ENCODE measurements at regions not wholly inside any gene's neighbourhood (a gene's known extent, or its start where the extent isn't known, plus 50 kb on each side); places are given as distances from the start of the nearest gene placed in this dataset.

- 0% methylated on average over 1 of the region's 1 CpG for WGBS (ENCODE audit: insufficient coverage, low coverage, missing lambda C conversion rate)
- Histone ChIP-seq H3K27me3 (ENCODE audit: control insufficient read depth in 2 of 2, insufficient read depth in 2 of 2, low read length in 2 of 2) (no peaks in the 10 kb centered on the region), H3K9ac (ENCODE audit: insufficient read depth in 1 of 2, low read depth in 2 of 2, low read length in 2 of 2) (no peak overlapping the region), H2AFZ (ENCODE audit: low read depth, low read length) (no peak overlapping the region), H3K9me1 (ENCODE audit: control insufficient read depth, insufficient read depth, low read length) (no peaks in the 10 kb centered on the region), H3K36me3 (ENCODE audit: control insufficient read depth, insufficient read depth, low read length) (no peaks in the 10 kb centered on the region), H3K4me3 (no peak overlapping the region), H4K20me1 (replicated peaks; ENCODE audit: control insufficient read depth, insufficient read depth, low read length) (no peaks in the 10 kb centered on the region), H3K9me3 (replicated peaks; ENCODE audit: control insufficient read depth, insufficient read depth, low read depth, low read length) (no peaks in the 10 kb centered on the region), H3K4me2 (ENCODE audit: insufficient read depth, low read length) (no peak overlapping the region), H3K79me2 (ENCODE audit: control insufficient read depth, insufficient read depth, low read length) (no peaks in the 10 kb centered on the region), H3K27ac (ENCODE audit: extremely low read depth, low read depth, low read length) (no peak overlapping the region), H3K4me1 (replicated peaks in 1 of 2; ENCODE audit: control insufficient read depth in 2 of 2, insufficient read depth in 2 of 2, low read length in 2 of 2) (no peaks in the 10 kb centered on the region)
- intact Hi-C loops (cut with micrococcal nuclease), result no loop called here
- FAIRE-seq, result no peak
- ChIA-PET POLR2A (no interaction called here), CTCF (ENCODE audit: low intra/inter-chr PET ratio) (no interaction called here)
- in situ Hi-C loops (cut with MboI), result no loop called here
- no peak for ATAC-seq
- DNase-seq (ENCODE audit: extremely low read depth in 1 of 4, low spot score in 3 of 4), result no peak
- TF ChIP-seq, protein P1, sequence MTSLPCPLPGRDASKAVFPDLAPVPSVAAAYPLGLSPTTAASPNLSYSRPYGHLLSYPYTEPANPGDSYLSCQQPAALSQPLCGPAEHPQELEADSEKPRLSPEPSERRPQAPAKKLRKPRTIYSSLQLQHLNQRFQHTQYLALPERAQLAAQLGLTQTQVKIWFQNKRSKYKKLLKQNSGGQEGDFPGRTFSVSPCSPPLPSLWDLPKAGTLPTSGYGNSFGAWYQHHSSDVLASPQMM (CRISPR knock-in tag; IDR thresholded peaks at IDR 0.05), result no peak
- TF ChIP-seq FOXP1 (CRISPR knock-in tag; IDR thresholded peaks at IDR 0.05), result no peak
- TF ChIP-seq, protein P2, sequence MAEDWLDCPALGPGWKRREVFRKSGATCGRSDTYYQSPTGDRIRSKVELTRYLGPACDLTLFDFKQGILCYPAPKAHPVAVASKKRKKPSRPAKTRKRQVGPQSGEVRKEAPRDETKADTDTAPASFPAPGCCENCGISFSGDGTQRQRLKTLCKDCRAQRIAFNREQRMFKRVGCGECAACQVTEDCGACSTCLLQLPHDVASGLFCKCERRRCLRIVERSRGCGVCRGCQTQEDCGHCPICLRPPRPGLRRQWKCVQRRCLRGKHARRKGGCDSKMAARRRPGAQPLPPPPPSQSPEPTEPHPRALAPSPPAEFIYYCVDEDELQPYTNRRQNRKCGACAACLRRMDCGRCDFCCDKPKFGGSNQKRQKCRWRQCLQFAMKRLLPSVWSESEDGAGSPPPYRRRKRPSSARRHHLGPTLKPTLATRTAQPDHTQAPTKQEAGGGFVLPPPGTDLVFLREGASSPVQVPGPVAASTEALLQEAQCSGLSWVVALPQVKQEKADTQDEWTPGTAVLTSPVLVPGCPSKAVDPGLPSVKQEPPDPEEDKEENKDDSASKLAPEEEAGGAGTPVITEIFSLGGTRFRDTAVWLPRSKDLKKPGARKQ (CRISPR knock-in tag; IDR thresholded peaks at IDR 0.05), result no peak
- TF ChIP-seq FOXK2 (conservative IDR thresholded peaks at IDR 0.05 in 1 of 2, IDR thresholded peaks at IDR 0.05 in 1 of 2; ENCODE audit: low read depth in 2 of 2), result no peak
- no peak for TF ChIP-seq SRSF7 (optimal IDR thresholded peaks at IDR 0.05; ENCODE audit: low read depth, low read length)
- TF ChIP-seq HMBOX1 (IDR thresholded peaks at IDR 0.05), result no peak
- TF ChIP-seq, protein P3, sequence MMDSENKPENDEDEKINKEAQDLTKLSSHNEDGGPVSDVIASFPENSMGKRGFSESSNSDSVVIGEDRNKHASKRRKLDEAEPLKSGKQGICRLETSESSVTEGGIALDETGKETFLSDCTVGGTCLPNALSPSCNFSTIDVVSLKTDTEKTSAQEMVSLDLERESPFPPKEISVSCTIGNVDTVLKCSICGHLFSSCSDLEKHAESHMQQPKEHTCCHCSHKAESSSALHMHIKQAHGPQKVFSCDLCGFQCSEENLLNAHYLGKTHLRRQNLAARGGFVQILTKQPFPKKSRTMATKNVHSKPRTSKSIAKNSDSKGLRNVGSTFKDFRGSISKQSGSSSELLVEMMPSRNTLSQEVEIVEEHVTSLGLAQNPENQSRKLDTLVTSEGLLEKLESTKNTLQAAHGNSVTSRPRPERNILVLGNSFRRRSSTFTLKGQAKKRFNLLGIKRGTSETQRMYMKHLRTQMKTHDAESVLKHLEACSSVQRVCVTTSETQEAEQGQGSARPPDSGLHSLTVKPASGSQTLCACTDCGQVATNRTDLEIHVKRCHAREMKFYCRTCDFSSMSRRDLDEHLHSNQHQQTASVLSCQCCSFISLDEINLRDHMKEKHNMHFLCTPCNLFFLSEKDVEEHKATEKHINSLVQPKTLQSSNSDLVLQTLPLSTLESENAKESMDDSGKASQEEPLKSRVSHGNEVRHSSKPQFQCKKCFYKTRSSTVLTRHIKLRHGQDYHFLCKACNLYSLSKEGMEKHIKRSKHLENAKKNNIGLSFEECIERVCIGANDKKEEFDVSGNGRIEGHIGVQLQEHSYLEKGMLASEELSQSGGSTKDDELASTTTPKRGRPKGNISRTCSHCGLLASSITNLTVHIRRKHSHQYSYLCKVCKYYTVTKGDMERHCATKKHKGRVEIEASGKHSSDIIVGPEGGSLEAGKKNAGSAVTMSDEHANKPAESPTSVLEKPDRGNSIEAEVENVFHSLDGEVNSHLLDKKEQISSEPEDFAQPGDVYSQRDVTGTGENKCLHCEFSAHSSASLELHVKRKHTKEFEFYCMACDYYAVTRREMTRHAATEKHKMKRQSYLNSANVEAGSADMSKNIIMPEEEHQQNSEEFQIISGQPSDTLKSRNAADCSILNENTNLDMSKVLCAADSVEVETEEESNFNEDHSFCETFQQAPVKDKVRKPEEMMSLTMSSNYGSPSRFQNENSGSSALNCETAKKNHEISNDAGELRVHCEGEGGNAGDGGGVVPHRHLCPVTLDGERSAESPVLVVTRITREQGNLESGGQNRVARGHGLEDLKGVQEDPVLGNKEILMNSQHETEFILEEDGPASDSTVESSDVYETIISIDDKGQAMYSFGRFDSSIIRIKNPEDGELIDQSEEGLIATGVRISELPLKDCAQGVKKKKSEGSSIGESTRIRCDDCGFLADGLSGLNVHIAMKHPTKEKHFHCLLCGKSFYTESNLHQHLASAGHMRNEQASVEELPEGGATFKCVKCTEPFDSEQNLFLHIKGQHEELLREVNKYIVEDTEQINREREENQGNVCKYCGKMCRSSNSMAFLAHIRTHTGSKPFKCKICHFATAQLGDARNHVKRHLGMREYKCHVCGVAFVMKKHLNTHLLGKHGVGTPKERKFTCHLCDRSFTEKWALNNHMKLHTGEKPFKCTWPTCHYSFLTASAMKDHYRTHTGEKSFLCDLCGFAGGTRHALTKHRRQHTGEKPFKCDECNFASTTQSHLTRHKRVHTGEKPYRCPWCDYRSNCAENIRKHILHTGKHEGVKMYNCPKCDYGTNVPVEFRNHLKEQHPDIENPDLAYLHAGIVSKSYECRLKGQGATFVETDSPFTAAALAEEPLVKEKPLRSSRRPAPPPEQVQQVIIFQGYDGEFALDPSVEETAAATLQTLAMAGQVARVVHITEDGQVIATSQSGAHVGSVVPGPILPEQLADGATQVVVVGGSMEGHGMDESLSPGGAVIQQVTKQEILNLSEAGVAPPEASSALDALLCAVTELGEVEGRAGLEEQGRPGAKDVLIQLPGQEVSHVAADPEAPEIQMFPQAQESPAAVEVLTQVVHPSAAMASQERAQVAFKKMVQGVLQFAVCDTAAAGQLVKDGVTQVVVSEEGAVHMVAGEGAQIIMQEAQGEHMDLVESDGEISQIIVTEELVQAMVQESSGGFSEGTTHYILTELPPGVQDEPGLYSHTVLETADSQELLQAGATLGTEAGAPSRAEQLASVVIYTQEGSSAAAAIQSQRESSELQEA (IDR thresholded peaks at IDR 0.05; ENCODE audit: low read depth), result no peak
- TF ChIP-seq IRF2 (CRISPR knock-in tag; IDR thresholded peaks at IDR 0.05), result no peak
- no peak for TF ChIP-seq ESRRB (CRISPR knock-in tag; IDR thresholded peaks at IDR 0.05; ENCODE audit: borderline replicate concordance)
- no TSS peak for BruUV-seq (replicated peaks)
Observed at GRCh38 chr14:53237488-53237887, 84.4 kb upstream of the DDHD1 start.
